HEK293T (cell line): ENCODE measurements at regions not wholly inside any gene's neighbourhood (a gene's known extent, or its start where the extent isn't known, plus 50 kb on each side); places are given as distances from the start of the nearest gene placed in this dataset.

ENCODE experiments used
- CTCF ChIA-PET: fragments of 350-600 bp; formaldehyde crosslinking; extraction: SDS; loops from one replicate; lab custom pipeline; 2021; ENCODE audit warnings: antibody characterized with exemption, inconsistent platforms; lab: Yijun Ruan, JAX
- POLR2A ChIA-PET: fragments of 350-600 bp; formaldehyde crosslinking; extraction: SDS; loops from one replicate; lab custom pipeline; 2020; ENCODE audit warnings: antibody characterized with exemption, inconsistent platforms; lab: Yijun Ruan, JAX
- DNase-seq: peaks from one replicate; pipeline ENCODE4 v3.0.0; 2012; ENCODE audit warnings: mixed read lengths; ENCODE audit errors: extremely low spot score
- ARNT ChIP-seq: fragments of 450-650 bp; IDR thresholded peaks from 2 replicates; pipeline ENCODE4 v1.6.1; 2017; ENCODE audit warnings: mild to moderate bottlenecking
- BHLHE40 ChIP-seq: fragments of 450-650 bp; IDR thresholded peaks from 2 replicates; pipeline ENCODE4 v1.6.1; 2016; ENCODE audit warnings: mild to moderate bottlenecking, moderate library complexity, borderline replicate concordance
- CTBP1 ChIP-seq: fragments of 450-650 bp; IDR thresholded peaks from 2 replicates; pipeline ENCODE4 v1.6.1; 2016; ENCODE audit warnings: borderline replicate concordance
- ELF4 ChIP-seq: fragments of 450-650 bp; IDR thresholded peaks from 2 replicates; pipeline ENCODE4 v1.6.1; 2017; ENCODE audit warnings: antibody characterized with exemption
- FOXA1 ChIP-seq: fragments of 450-650 bp; IDR thresholded peaks from 2 replicates; pipeline ENCODE4 v1.6.1; 2016; ENCODE audit warnings: mild to moderate bottlenecking
- FOXK2 ChIP-seq: fragments of 450-650 bp; IDR thresholded peaks from 2 replicates; pipeline ENCODE4 v1.6.1; 2016; ENCODE audit warnings: mild to moderate bottlenecking
- FOXM1 ChIP-seq: fragments of 450-650 bp; IDR thresholded peaks from 2 replicates; pipeline ENCODE4 v1.6.1; 2017; ENCODE audit warnings: mild to moderate bottlenecking, borderline replicate concordance
- HDGF ChIP-seq: fragments of 450-650 bp; IDR thresholded peaks from 2 replicates; pipeline ENCODE4 v1.6.1; 2017; ENCODE audit warnings: antibody characterized with exemption, borderline replicate concordance
- L3MBTL2 ChIP-seq: fragments of 450-650 bp; conservative IDR thresholded peaks from 2 replicates; pipeline ENCODE4 v1.6.1; 2016; ENCODE audit warnings: mild to moderate bottlenecking
- LEF1 ChIP-seq: fragments of 450-650 bp; IDR thresholded peaks from 2 replicates; pipeline ENCODE4 v1.6.1; 2017; ENCODE audit warnings: mild to moderate bottlenecking, borderline replicate concordance
- NFRKB ChIP-seq: fragments of 450-650 bp; IDR thresholded peaks from 2 replicates; pipeline ENCODE4 v1.6.1; 2016; ENCODE audit warnings: mild to moderate bottlenecking, moderate library complexity
- PKNOX1 ChIP-seq: fragments of 450-650 bp; IDR thresholded peaks from 2 replicates; pipeline ENCODE4 v1.6.1; 2016
- SP1 ChIP-seq: fragments of 450-650 bp; IDR thresholded peaks from 2 replicates; pipeline ENCODE4 v1.6.1; 2017
- SUZ12 ChIP-seq: fragments of 450-650 bp; IDR thresholded peaks from 2 replicates; pipeline ENCODE4 v1.6.1; 2016; ENCODE audit warnings: mild to moderate bottlenecking
- TARDBP ChIP-seq: fragments of 450-650 bp; IDR thresholded peaks from 2 replicates; pipeline ENCODE4 v1.6.1; 2016
- ZNF384 ChIP-seq: fragments of 450-650 bp; IDR thresholded peaks from 2 replicates; pipeline ENCODE4 v1.6.1; 2016

- ChIA-PET CTCF (no interaction called here), POLR2A (no interaction called here)
- no peak for DNase-seq
- TF ChIP-seq SP1 (no peak), PKNOX1 (no peak), NFRKB (no peak), FOXK2 (no peak), LEF1 (no peak), L3MBTL2 (no peak), ARNT (no peak), ELF4 (no peak), TARDBP (no peak), CTBP1 (no peak)
Observed at GRCh38 chr7:108861071-108861470, 291.4 kb downstream of the DNAJB9 start.

GRCh38 chr7:108863227-108863848 lies 293.7 kb downstream of the DNAJB9 start:
- no peak for DNase-seq
- ChIA-PET POLR2A (no interaction called here), CTCF (no interaction called here)
- TF ChIP-seq ZNF384 (no peak), PKNOX1 (no peak), L3MBTL2 (no peak), FOXK2 (no peak), CTBP1 (no peak)

GRCh38 chr7:108869070-108869469 lies 299.4 kb downstream of the DNAJB9 start:
- no peak for DNase-seq
- POLR2A ChIA-PET, result no interaction called here
- TF ChIP-seq L3MBTL2 (no peak), FOXK2 (no peak), SUZ12 (no peak), LEF1 (no peak), HDGF (no peak), ARNT (no peak), SP1 (no peak), BHLHE40 (no peak), NFRKB (no peak), FOXM1 (no peak), CTBP1 (no peak), FOXA1 (no peak), ELF4 (no peak), TARDBP (no peak), PKNOX1 (no peak), ZNF384 (no peak)
- CTCF ChIA-PET, result no interaction called here

GRCh38 chr7:108875139-108875538 lies 305.5 kb downstream of the DNAJB9 start:
- no peak for TF ChIP-seq ZNF384
- TF ChIP-seq CTBP1, result no peak
- TF ChIP-seq PKNOX1, result no peak
- no peak for TF ChIP-seq BHLHE40
- no peak for TF ChIP-seq NFRKB
- no peak for DNase-seq
- ChIA-PET CTCF (no interaction called here), POLR2A (no interaction called here)

- no peak for TF ChIP-seq CTBP1
- no peak for TF ChIP-seq ARNT
- ChIA-PET POLR2A (no interaction called here), CTCF (no interaction called here)
- DNase-seq, result no peak
Observed at GRCh38 chr7:108890862-108891261, 321.2 kb downstream of the DNAJB9 start.

- DNase-seq, result no peak
- POLR2A ChIA-PET, result no interaction called here
- CTCF ChIA-PET, result no interaction called here
- TF ChIP-seq ARNT, result no peak
- no peak for TF ChIP-seq SP1
- TF ChIP-seq SUZ12, result no peak
- TF ChIP-seq TARDBP, result no peak
- no peak for TF ChIP-seq LEF1
- TF ChIP-seq PKNOX1, result no peak
- no peak for TF ChIP-seq CTBP1
- TF ChIP-seq FOXK2, result no peak
- no peak for TF ChIP-seq FOXA1
- TF ChIP-seq ELF4, result no peak
- TF ChIP-seq NFRKB, result no peak
Observed at GRCh38 chr7:108908456-108908855, 338.8 kb downstream of the DNAJB9 start.
